ENCODE measurements at regions not wholly inside any gene's neighbourhood (a gene's known extent, or its start where the extent isn't known, plus 50 kb on each side); places are given as distances from the start of the nearest gene placed in this dataset.

GRCh38 chr5:110239786-110240185, 486.7 kb downstream of the TMEM232 start:
- H3K27me3 ChIP-seq (ENCODE audit: control insufficient read depth, insufficient read depth, low read length): no peaks in the 10 kb centered on the region
- no peaks in the 10 kb centered on the region for H3K4me1 ChIP-seq (ENCODE audit: control insufficient read depth, insufficient read depth, low read length)
- H3K36me3 Mint-ChIP-seq: no peaks in the 10 kb centered on the region
- no peak for ATAC-seq
- no peak overlapping the region for H3K27ac ChIP-seq (ENCODE audit: low read length)
- no peak overlapping the region for H3K4me3 ChIP-seq (ENCODE audit: low read length)
- no peak overlapping the region for H3K4me3 Mint-ChIP-seq
- no peak overlapping the region for H3K27ac Mint-ChIP-seq
- WGBS (ENCODE audit: insufficient coverage): 87% methylated on average over 1 of the region's 2 CpGs
- DNase-seq: no peak
- H3K9me3 ChIP-seq (ENCODE audit: control insufficient read depth, insufficient read depth, low read length): no peaks in the 10 kb centered on the region
- intact Hi-C loops (cut with micrococcal nuclease): no loop called here
- H3K4me1 Mint-ChIP-seq: no peaks in the 10 kb centered on the region
- H3K36me3 ChIP-seq (ENCODE audit: control insufficient read depth, insufficient read depth, low read length): no peaks in the 10 kb centered on the region
- TF ChIP-seq, protein P1, sequence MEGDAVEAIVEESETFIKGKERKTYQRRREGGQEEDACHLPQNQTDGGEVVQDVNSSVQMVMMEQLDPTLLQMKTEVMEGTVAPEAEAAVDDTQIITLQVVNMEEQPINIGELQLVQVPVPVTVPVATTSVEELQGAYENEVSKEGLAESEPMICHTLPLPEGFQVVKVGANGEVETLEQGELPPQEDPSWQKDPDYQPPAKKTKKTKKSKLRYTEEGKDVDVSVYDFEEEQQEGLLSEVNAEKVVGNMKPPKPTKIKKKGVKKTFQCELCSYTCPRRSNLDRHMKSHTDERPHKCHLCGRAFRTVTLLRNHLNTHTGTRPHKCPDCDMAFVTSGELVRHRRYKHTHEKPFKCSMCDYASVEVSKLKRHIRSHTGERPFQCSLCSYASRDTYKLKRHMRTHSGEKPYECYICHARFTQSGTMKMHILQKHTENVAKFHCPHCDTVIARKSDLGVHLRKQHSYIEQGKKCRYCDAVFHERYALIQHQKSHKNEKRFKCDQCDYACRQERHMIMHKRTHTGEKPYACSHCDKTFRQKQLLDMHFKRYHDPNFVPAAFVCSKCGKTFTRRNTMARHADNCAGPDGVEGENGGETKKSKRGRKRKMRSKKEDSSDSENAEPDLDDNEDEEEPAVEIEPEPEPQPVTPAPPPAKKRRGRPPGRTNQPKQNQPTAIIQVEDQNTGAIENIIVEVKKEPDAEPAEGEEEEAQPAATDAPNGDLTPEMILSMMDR (IDR thresholded peaks at IDR 0.05): no peak
- peaks cover 4 to 9% of the 10 kb centered on the region in 2 donors for H3K9me3 Mint-ChIP-seq
- H3K27me3 Mint-ChIP-seq (ENCODE audit: low read depth in 2 of 2): no peaks in the 10 kb centered on the region

DNA sequence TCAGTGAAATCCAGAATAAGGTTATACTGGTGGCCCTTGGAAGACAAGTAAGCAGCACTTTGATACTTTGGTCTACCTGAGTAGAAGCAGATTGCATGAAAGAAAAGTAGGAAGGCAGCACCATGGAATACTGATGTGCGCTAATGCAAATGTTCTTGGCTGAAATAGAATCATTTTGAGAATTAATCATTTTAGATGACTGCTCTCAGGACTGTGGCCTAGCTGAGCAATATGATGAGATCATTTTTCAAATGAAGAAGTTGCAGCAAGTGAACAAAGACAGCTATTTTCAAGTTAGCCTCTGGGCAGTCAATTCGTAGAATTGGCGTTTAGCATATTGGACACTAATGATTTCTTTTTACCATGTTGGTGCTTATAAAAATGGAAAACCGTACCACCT, 483.5 kb downstream of the TMEM232 start:
- no peaks in the 10 kb centered on the region for H3K9me3 ChIP-seq (ENCODE audit: control insufficient read depth, insufficient read depth, low read length)
- no peak overlapping the region for H3K4me3 Mint-ChIP-seq
- DNase-seq: no peak
- peaks cover 7 to 8% of the 10 kb centered on the region in 2 donors for H3K9me3 Mint-ChIP-seq
- no peak overlapping the region for H3K4me3 ChIP-seq (ENCODE audit: low read length)
- H3K27ac Mint-ChIP-seq: no peak overlapping the region
- ATAC-seq: no peak
- no peaks in the 10 kb centered on the region for H3K27me3 ChIP-seq (ENCODE audit: control insufficient read depth, insufficient read depth, low read length)
- H3K36me3 Mint-ChIP-seq: no peaks in the 10 kb centered on the region
- no peaks in the 10 kb centered on the region for H3K4me1 Mint-ChIP-seq
- H3K27ac ChIP-seq (ENCODE audit: low read length): no peak overlapping the region
- H3K27me3 Mint-ChIP-seq (ENCODE audit: low read depth in 2 of 2): no peaks in the 10 kb centered on the region
- H3K4me1 ChIP-seq (ENCODE audit: control insufficient read depth, insufficient read depth, low read length): no peaks in the 10 kb centered on the region
- WGBS (ENCODE audit: insufficient coverage): 100% methylated on average over 3 of the region's 4 CpGs
- TF ChIP-seq, protein P1 (IDR thresholded peaks at IDR 0.05): no peak
- H3K36me3 ChIP-seq (ENCODE audit: control insufficient read depth, insufficient read depth, low read length): no peaks in the 10 kb centered on the region
- intact Hi-C loops (cut with micrococcal nuclease): no loop called here

DNA sequence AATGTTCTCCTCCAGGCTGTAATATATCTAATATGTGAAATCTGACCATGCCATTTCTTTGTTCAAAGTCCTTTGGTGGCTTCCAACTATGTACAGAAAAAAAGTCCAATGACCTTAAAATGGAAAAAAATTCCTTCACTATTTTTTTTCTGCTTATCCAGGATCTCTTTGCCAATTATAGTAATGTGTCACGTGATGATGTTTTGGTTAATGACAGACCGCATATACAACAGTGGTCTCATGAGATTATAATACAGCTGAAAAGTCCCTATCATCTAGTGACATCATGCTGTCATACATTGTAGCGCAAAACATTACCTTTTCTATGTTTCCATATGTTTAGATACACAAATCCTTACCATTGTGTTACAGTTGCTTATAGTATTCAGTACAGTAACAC, 477.6 kb downstream of the TMEM232 start:
- TF ChIP-seq, protein P1 (IDR thresholded peaks at IDR 0.05): no peak
- Mint-ChIP-seq H3K27ac (no peak overlapping the region), H3K4me1 (no peaks in the 10 kb centered on the region), H3K9me3 (peaks cover 5 to 12% of the 10 kb centered on the region in 2 donors), H3K36me3 (no peaks in the 10 kb centered on the region), H3K27me3 (ENCODE audit: low read depth in 2 of 2) (no peaks in the 10 kb centered on the region), H3K4me3 (no peak overlapping the region)
- ATAC-seq: no peak
- Histone ChIP-seq H3K27ac (ENCODE audit: low read length) (no peak overlapping the region), H3K4me3 (ENCODE audit: low read length) (no peak overlapping the region), H3K9me3 (ENCODE audit: control insufficient read depth, insufficient read depth, low read length) (no peaks in the 10 kb centered on the region), H3K4me1 (ENCODE audit: control insufficient read depth, insufficient read depth, low read length) (no peaks in the 10 kb centered on the region), H3K27me3 (ENCODE audit: control insufficient read depth, insufficient read depth, low read length) (no peaks in the 10 kb centered on the region), H3K36me3 (ENCODE audit: control insufficient read depth, insufficient read depth, low read length) (no peaks in the 10 kb centered on the region)
- 100% methylated on average over 2 of the region's 3 CpGs for WGBS (ENCODE audit: insufficient coverage)
- no peak for DNase-seq
- intact Hi-C loops (cut with micrococcal nuclease): no loop called here

- WGBS (ENCODE audit: insufficient coverage): 100% methylated on average over 1 of the region's 1 CpG
- ATAC-seq (no peak), DNase-seq (no peak)
- Mint-ChIP-seq H3K36me3 (no peaks in the 10 kb centered on the region), H3K27me3 (ENCODE audit: low read depth in 2 of 2) (no peaks in the 10 kb centered on the region), H3K9me3 (peaks cover 5 to 9% of the 10 kb centered on the region in 2 donors), H3K4me1 (no peaks in the 10 kb centered on the region), H3K27ac (no peak overlapping the region), H3K4me3 (no peak overlapping the region)
- intact Hi-C loops (cut with micrococcal nuclease): no loop called here
- Histone ChIP-seq H3K4me3 (ENCODE audit: low read length) (no peak overlapping the region), H3K27ac (ENCODE audit: low read length) (no peak overlapping the region), H3K9me3 (ENCODE audit: control insufficient read depth, insufficient read depth, low read length) (no peaks in the 10 kb centered on the region), H3K36me3 (ENCODE audit: control insufficient read depth, insufficient read depth, low read length) (no peaks in the 10 kb centered on the region), H3K4me1 (ENCODE audit: control insufficient read depth, insufficient read depth, low read length) (no peaks in the 10 kb centered on the region), H3K27me3 (ENCODE audit: control insufficient read depth, insufficient read depth, low read length) (no peaks in the 10 kb centered on the region)
- TF ChIP-seq, protein P1 (IDR thresholded peaks at IDR 0.05): no peak
Measured at GRCh38 chr5:110250355-110250754, 476.1 kb downstream of the TMEM232 start.

Data from natural killer cell (primary cell).